Endothelial cell of umbilical vein (primary cell): ENCODE measurements at regions not wholly inside any gene's neighbourhood (a gene's known extent, or its start where the extent isn't known, plus 50 kb on each side); places are given as distances from the start of the nearest gene placed in this dataset.

Source experiments
- EZH2 ChIP-seq: IDR thresholded peaks from 2 replicates; pipeline ENCODE4 v1.6.1; 2012; ENCODE audit warnings: borderline replicate concordance, low read depth, mild to moderate bottlenecking, moderate library complexity, low read length, inconsistent platforms; ENCODE audit not compliant: severe bottlenecking
- POLR2AphosphoS5 ChIP-seq: IDR thresholded peaks from 2 replicates; pipeline ENCODE4 v1.6.1; 2012; ENCODE audit warnings: low read depth, mild to moderate bottlenecking, control low read depth, low read length, moderate library complexity; ENCODE audit not compliant: insufficient read depth
- TF ChIP-seq, protein P1 (sequence below), 2 donors: IDR thresholded peaks; 1 replicate in 1 of 2; 2 replicates in 1 of 2; pipeline ENCODE4 v1.5.1; 2011; ENCODE audit warnings: low read length in 2 of 2, mild to moderate bottlenecking in 2 of 2, moderate library complexity in 2 of 2, control low read depth in 1 of 2, inconsistent platforms in 1 of 2, low read depth in 1 of 2; ENCODE audit not compliant: insufficient read depth in 1 of 2; ENCODE audit errors: extremely low read depth in 1 of 2

DNA sequence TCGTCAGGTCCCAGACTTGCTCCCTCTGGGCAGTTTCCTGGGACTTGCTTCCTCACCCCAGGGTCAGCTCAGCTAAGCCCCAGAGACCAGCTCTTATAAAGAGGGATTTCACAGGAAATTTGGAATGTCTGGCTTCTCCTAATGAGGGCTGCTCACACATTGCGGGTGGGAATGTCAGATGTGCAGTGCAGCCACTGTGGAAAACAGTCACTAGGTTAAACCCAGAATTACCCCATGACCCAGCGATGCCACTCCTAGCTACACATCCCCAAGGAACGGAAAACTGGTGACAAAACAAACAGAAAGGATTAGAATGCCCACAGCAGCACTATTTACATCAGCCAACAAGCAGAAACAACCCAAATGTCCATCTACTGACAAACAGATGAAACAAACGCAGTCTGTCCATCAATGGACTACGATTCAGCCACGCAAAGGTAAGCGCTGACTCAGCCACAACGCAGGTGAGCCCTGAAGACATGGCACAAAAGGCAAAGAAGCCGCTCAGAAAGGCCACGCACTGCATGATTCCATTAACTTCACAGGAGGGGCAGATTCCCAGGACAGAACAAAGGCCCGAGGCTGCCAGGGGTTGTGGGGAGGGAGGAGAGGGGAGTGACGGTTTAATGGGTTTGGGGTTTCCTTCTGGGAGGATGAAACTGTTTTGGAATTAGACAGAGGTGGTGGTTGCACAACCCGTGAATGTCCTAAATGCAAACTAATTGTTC is 63.0 kb downstream of the NCOR2 start:
- TF ChIP-seq EZH2, result no peak
- TF ChIP-seq POLR2AphosphoS5, result no peak
- TF ChIP-seq, protein P1, sequence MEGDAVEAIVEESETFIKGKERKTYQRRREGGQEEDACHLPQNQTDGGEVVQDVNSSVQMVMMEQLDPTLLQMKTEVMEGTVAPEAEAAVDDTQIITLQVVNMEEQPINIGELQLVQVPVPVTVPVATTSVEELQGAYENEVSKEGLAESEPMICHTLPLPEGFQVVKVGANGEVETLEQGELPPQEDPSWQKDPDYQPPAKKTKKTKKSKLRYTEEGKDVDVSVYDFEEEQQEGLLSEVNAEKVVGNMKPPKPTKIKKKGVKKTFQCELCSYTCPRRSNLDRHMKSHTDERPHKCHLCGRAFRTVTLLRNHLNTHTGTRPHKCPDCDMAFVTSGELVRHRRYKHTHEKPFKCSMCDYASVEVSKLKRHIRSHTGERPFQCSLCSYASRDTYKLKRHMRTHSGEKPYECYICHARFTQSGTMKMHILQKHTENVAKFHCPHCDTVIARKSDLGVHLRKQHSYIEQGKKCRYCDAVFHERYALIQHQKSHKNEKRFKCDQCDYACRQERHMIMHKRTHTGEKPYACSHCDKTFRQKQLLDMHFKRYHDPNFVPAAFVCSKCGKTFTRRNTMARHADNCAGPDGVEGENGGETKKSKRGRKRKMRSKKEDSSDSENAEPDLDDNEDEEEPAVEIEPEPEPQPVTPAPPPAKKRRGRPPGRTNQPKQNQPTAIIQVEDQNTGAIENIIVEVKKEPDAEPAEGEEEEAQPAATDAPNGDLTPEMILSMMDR (IDR thresholded peaks at IDR 0.05; ENCODE audit: extremely low read depth in 1 of 2, insufficient read depth in 1 of 2, low read depth in 1 of 2, low read length in 2 of 2), result no peak
